B cell (primary cell): ENCODE measurements at regions not wholly inside any gene's neighbourhood (a gene's known extent, or its start where the extent isn't known, plus 50 kb on each side); places are given as distances from the start of the nearest gene placed in this dataset.

Experiments
- ATAC-seq: fragments of 200-7000 bp; cut with Tn5 transposase; one replicate; pipeline ENCODE4 v1.10.0; 2021; ENCODE audit warnings: low read depth, mild to moderate bottlenecking, moderate number of reproducible peaks, moderate library complexity
- CTCF ChIA-PET: fragments of 350-600 bp; sonication (Branson Sonifier 250); formaldehyde crosslinking; loops from one replicate; lab custom pipeline; 2021; ENCODE audit warnings: antibody characterized with exemption, inconsistent platforms; lab: Charles Lee
- POLR2A ChIA-PET: fragments of 350-600 bp; sonication (Branson Sonifier 250); formaldehyde crosslinking; loops from one replicate; lab custom pipeline; 2021; ENCODE audit warnings: antibody characterized with exemption; lab: Charles Lee
- DNase-seq: peaks from one replicate; pipeline ENCODE4 v3.0.0; 2013
- H2AFZ ChIP-seq: 2 replicates; pipeline ENCODE4 v1.6.1; 2012; ENCODE audit warnings: mild to moderate bottlenecking, low read depth, low read length; ENCODE audit not compliant: insufficient read depth, poor library complexity, severe bottlenecking
- H3K27ac ChIP-seq, 2 donors: 1 replicate in 1 of 2; 2 replicates in 1 of 2; pipeline ENCODE4 v1.5.1; 2012 to 2013; ENCODE audit warnings: low read length in 2 of 2, mild to moderate bottlenecking in 2 of 2, moderate library complexity in 1 of 2
- H3K27me3 ChIP-seq, 4 experiments: fragments of 200-600 bp in 1 of 4; sonication (generic) in 1 of 4; replicated peaks in 1 of 4; 1 replicate in 2 of 4; 2 replicates in 2 of 4; pipeline versions ENCODE4 v1.6.1 to v1.7.0; 2013 to 2016; ENCODE audit warnings: low read length in 3 of 4, mild to moderate bottlenecking in 2 of 4, mixed read lengths in 1 of 4, moderate library complexity in 1 of 4; ENCODE audit not compliant: insufficient read depth in 4 of 4, control insufficient read depth in 3 of 4; ENCODE audit errors: control extremely low read depth in 1 of 4
- H3K36me3 ChIP-seq, 2 experiments: replicated peaks in 1 of 2; 1 replicate in 1 of 2; 2 replicates in 1 of 2; pipeline versions ENCODE4 v1.6.1 to v1.7.1; 2013; ENCODE audit warnings: low read length in 1 of 2; ENCODE audit not compliant: insufficient read depth in 2 of 2, control insufficient read depth in 1 of 2; ENCODE audit errors: control extremely low read depth in 1 of 2, extremely low read depth in 1 of 2
- H3K4me1 ChIP-seq, 2 donors: fragments of 200-600 bp in 1 of 2; sonication (generic) in 1 of 2; 1 replicate in 1 of 2; 2 replicates in 1 of 2; pipeline versions ENCODE4 v1.5.1 to v1.6.1; 2013 to 2017; ENCODE audit warnings: low read length in 2 of 2; ENCODE audit not compliant: control insufficient read depth in 2 of 2, insufficient read depth in 2 of 2
- H3K4me2 ChIP-seq: replicated peaks from 2 replicates; pipeline ENCODE3; 2012; ENCODE audit warnings: mild to moderate bottlenecking, low read depth, low read length; ENCODE audit not compliant: poor library complexity, severe bottlenecking
- H3K4me3 ChIP-seq, 5 experiments: fragments of 200-600 bp in 1 of 5; sonication (generic) in 1 of 5; 1 replicate in 3 of 5; 2 replicates in 2 of 5; pipeline versions ENCODE4 v1.5.1 to v1.7.0; 2011 to 2016; ENCODE audit warnings: low read length in 4 of 5, mild to moderate bottlenecking in 4 of 5, low read depth in 2 of 5, control low read depth in 1 of 5, moderate library complexity in 1 of 5; ENCODE audit not compliant: insufficient read depth in 1 of 5; ENCODE audit errors: control extremely low read depth in 1 of 5, extremely low read depth in 1 of 5
- H3K79me2 ChIP-seq: fragments of 200-600 bp; sonication (generic); one replicate; pipeline ENCODE4 v1.6.0; 2016; ENCODE audit warnings: low read length; ENCODE audit not compliant: control insufficient read depth, insufficient read depth
- H3K9ac ChIP-seq: fragments of 200-600 bp; sonication (generic); 2 replicates; pipeline ENCODE4 v1.6.1; 2017; ENCODE audit warnings: mild to moderate bottlenecking, low read length, moderate library complexity
- H3K9me3 ChIP-seq, 3 donors: one replicate each; pipeline versions ENCODE4 v1.6.1 to v1.7.1; 2013; ENCODE audit warnings: low read length in 2 of 3; ENCODE audit not compliant: control insufficient read depth in 2 of 3, insufficient read depth in 1 of 3; ENCODE audit errors: control extremely low read depth in 1 of 3
- H4K20me1 ChIP-seq: 2 replicates; pipeline ENCODE4 v1.6.0; 2012; ENCODE audit warnings: mild to moderate bottlenecking, low read length; ENCODE audit not compliant: insufficient read depth, control insufficient read depth, poor library complexity, severe bottlenecking
- H3K27ac Mint-ChIP-seq: one replicate; pipeline ENCODE4 v1.8.0; 2021; ENCODE audit warnings: mixed read lengths
- H3K27me3 Mint-ChIP-seq: one replicate; pipeline ENCODE4 v1.8.0; 2021; ENCODE audit warnings: mixed read lengths
- H3K4me1 Mint-ChIP-seq: one replicate; pipeline ENCODE4 v1.8.0; 2021; ENCODE audit warnings: mixed read lengths
- H3K4me3 Mint-ChIP-seq: one replicate; pipeline ENCODE4 v1.8.0; 2021; ENCODE audit warnings: mixed read lengths
- H3K9me3 Mint-ChIP-seq: one replicate; pipeline ENCODE4 v1.8.0; 2022; ENCODE audit warnings: mixed read lengths; ENCODE audit not compliant: insufficient read depth
- EZH2 ChIP-seq: IDR thresholded peaks from 2 replicates; pipeline ENCODE4 v1.6.1; 2012; ENCODE audit warnings: borderline replicate concordance, low read depth, mild to moderate bottlenecking, moderate library complexity, low read length; ENCODE audit not compliant: insufficient read depth, poor library complexity, severe bottlenecking
- WGBS: methylation state at CpG from one replicate; pipeline ENCODE4 v1.1.5; 2013; ENCODE audit warnings: missing lambda C conversion rate; ENCODE audit not compliant: insufficient coverage; 5-methylcytosine and 5-hydroxymethylcytosine counted together
- intact Hi-C: fragments of 100-400 bp; cut with micrococcal nuclease; formaldehyde crosslinking; loops from one replicate; pipeline ENCODE4 v1.10.0; 2022
- TF ChIP-seq, protein P1 (sequence below): fragments of 200-600 bp; IDR thresholded peaks from one replicate; pipeline ENCODE4 v1.8.0; 2022; ENCODE audit warnings: antibody characterized with exemption, mild to moderate bottlenecking

GRCh38 chr12:13591059-13591458, 390.3 kb downstream of the GRIN2B start:
- DNase-seq (no peak), ATAC-seq (no peak)
- Histone ChIP-seq H3K27ac (no peak overlapping the region), H3K9ac (no peak overlapping the region), H3K36me3 (no peaks in the 10 kb centered on the region), H3K4me2 (no peak overlapping the region), H3K4me3 (no peak overlapping the region), H4K20me1 (no peaks in the 10 kb centered on the region), H3K4me1 (peaks cover 8 to 10% of the 10 kb centered on the region in 2 donors), H3K27me3 (no peaks in the 10 kb centered on the region), H3K9me3 (peaks cover 0 to 3% (median 0%) of the 10 kb centered on the region in 3 donors), H3K79me2 (no peaks in the 10 kb centered on the region), H2AFZ (no peak overlapping the region)
- ChIA-PET CTCF (no interaction called here), POLR2A (no interaction called here)
- 94% methylated on average over 2 of the region's 6 CpGs for WGBS
- Mint-ChIP-seq H3K27ac (no peak overlapping the region), H3K4me3 (no peak overlapping the region), H3K27me3 (no peaks in the 10 kb centered on the region), H3K9me3 (no peaks in the 10 kb centered on the region), H3K4me1 (peaks cover 18% of the 10 kb centered on the region)
- TF ChIP-seq, protein P1, sequence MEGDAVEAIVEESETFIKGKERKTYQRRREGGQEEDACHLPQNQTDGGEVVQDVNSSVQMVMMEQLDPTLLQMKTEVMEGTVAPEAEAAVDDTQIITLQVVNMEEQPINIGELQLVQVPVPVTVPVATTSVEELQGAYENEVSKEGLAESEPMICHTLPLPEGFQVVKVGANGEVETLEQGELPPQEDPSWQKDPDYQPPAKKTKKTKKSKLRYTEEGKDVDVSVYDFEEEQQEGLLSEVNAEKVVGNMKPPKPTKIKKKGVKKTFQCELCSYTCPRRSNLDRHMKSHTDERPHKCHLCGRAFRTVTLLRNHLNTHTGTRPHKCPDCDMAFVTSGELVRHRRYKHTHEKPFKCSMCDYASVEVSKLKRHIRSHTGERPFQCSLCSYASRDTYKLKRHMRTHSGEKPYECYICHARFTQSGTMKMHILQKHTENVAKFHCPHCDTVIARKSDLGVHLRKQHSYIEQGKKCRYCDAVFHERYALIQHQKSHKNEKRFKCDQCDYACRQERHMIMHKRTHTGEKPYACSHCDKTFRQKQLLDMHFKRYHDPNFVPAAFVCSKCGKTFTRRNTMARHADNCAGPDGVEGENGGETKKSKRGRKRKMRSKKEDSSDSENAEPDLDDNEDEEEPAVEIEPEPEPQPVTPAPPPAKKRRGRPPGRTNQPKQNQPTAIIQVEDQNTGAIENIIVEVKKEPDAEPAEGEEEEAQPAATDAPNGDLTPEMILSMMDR = no peak
- TF ChIP-seq EZH2 = no peak
- intact Hi-C loops = no loop called here

GRCh38 chr12:13588574-13588973, 392.0 kb downstream of the EMP1 start:
- ATAC-seq (no peak), DNase-seq (no peak)
- Histone ChIP-seq H4K20me1 (no peaks in the 10 kb centered on the region), H3K9me3 (peaks cover 0 to 3% (median 0%) of the 10 kb centered on the region in 3 donors), H3K79me2 (no peaks in the 10 kb centered on the region), H3K4me2 (no peak overlapping the region), H3K4me1 (peaks cover 8 to 10% of the 10 kb centered on the region in 2 donors), H3K4me3 (no peak overlapping the region), H3K27ac (no peak overlapping the region), H2AFZ (no peak overlapping the region), H3K27me3 (no peaks in the 10 kb centered on the region), H3K36me3 (no peaks in the 10 kb centered on the region), H3K9ac (no peak overlapping the region)
- H3K4me1 Mint-ChIP-seq = peaks cover 18% of the 10 kb centered on the region
- H3K27me3 Mint-ChIP-seq = no peaks in the 10 kb centered on the region
- intact Hi-C loops = no loop called here
- TF ChIP-seq, protein P1 = no peak
- no peak for TF ChIP-seq EZH2
- H3K27ac Mint-ChIP-seq = no peak overlapping the region
- no peak overlapping the region for H3K4me3 Mint-ChIP-seq
- WGBS = no CpG with 5 or more reads among the region's 4 CpGs
- ChIA-PET POLR2A (no interaction called here), CTCF (no interaction called here)
- no peaks in the 10 kb centered on the region for H3K9me3 Mint-ChIP-seq
